Thymus (tissue), 11 donors: ENCODE measurements at regions not wholly inside any gene's neighbourhood (a gene's known extent, or its start where the extent isn't known, plus 50 kb on each side); places are given as distances from the start of the nearest gene placed in this dataset.

ENCODE experiments used
- DNase-seq, 9 donors: peaks; one replicate each; pipeline ENCODE4 v3.0.0-alpha.2; 2013; ENCODE audit warnings: low spot score in 9 of 9, low read depth in 6 of 9, missing footprints in 1 of 9
- H3K27ac ChIP-seq, 2 donors: one replicate each; pipeline ENCODE4 v1.5.1; 2013; ENCODE audit warnings: control low read depth in 1 of 2, low read depth in 1 of 2, low read length in 1 of 2, mild to moderate bottlenecking in 1 of 2, moderate library complexity in 1 of 2
- H3K27me3 ChIP-seq, 2 donors: one replicate each; pipeline ENCODE4 v1.5.1; 2013; ENCODE audit warnings: low read length in 1 of 2; ENCODE audit not compliant: control insufficient read depth in 2 of 2, insufficient read depth in 1 of 2
- H3K36me3 ChIP-seq, 2 donors: one replicate each; pipeline ENCODE4 v1.5.1; 2013; ENCODE audit warnings: low read length in 1 of 2, mild to moderate bottlenecking in 1 of 2, moderate library complexity in 1 of 2; ENCODE audit not compliant: control insufficient read depth in 2 of 2, insufficient read depth in 2 of 2
- H3K4me1 ChIP-seq, 2 donors: one replicate each; pipeline ENCODE4 v1.5.1; 2013; ENCODE audit warnings: low read length in 2 of 2; ENCODE audit not compliant: control insufficient read depth in 2 of 2, insufficient read depth in 2 of 2
- H3K4me3 ChIP-seq, 2 donors: one replicate each; pipeline ENCODE4 v1.5.1; 2013; ENCODE audit warnings: low read length in 2 of 2, control low read depth in 1 of 2, mild to moderate bottlenecking in 1 of 2
- H3K9me3 ChIP-seq, 2 donors: one replicate each; pipeline ENCODE4 v1.5.1; 2013; ENCODE audit warnings: low read length in 1 of 2, mild to moderate bottlenecking in 1 of 2; ENCODE audit not compliant: control insufficient read depth in 2 of 2, insufficient read depth in 1 of 2
- WGBS: extraction: QIAGEN DNeasy Blood & Tissue Kit; methylation state at CpG from one replicate; pipeline ENCODE4 v1.1.7; 2013; 5-methylcytosine and 5-hydroxymethylcytosine counted together
- donor health status: healthy.

- H3K36me3 ChIP-seq: no peaks in the 10 kb centered on the region
- H3K27me3 ChIP-seq: no peaks in the 10 kb centered on the region
- no peak overlapping the region for H3K27ac ChIP-seq
- H3K4me3 ChIP-seq: no peak overlapping the region
- 98% methylated on average over 8 of the region's 8 CpGs for WGBS
- peaks cover 0 to 5% of the 10 kb centered on the region in 2 donors for H3K4me1 ChIP-seq
- H3K9me3 ChIP-seq: no peaks in the 10 kb centered on the region
- no peak for DNase-seq
Measured at GRCh38 chr9:89873801-89874200, 269.0 kb downstream of the GADD45G start.

- H3K27me3 ChIP-seq: no peaks in the 10 kb centered on the region
- peaks cover 0 to 5% of the 10 kb centered on the region in 2 donors for H3K4me1 ChIP-seq
- no peaks in the 10 kb centered on the region for H3K9me3 ChIP-seq
- DNase-seq: no peak
- H3K27ac ChIP-seq: no peak overlapping the region
- H3K36me3 ChIP-seq: no peaks in the 10 kb centered on the region
- H3K4me3 ChIP-seq: no peak overlapping the region
- 94% methylated on average over 18 of the region's 18 CpGs for WGBS
Measured at GRCh38 chr9:89874351-89875321, 269.8 kb downstream of the GADD45G start.

DNA sequence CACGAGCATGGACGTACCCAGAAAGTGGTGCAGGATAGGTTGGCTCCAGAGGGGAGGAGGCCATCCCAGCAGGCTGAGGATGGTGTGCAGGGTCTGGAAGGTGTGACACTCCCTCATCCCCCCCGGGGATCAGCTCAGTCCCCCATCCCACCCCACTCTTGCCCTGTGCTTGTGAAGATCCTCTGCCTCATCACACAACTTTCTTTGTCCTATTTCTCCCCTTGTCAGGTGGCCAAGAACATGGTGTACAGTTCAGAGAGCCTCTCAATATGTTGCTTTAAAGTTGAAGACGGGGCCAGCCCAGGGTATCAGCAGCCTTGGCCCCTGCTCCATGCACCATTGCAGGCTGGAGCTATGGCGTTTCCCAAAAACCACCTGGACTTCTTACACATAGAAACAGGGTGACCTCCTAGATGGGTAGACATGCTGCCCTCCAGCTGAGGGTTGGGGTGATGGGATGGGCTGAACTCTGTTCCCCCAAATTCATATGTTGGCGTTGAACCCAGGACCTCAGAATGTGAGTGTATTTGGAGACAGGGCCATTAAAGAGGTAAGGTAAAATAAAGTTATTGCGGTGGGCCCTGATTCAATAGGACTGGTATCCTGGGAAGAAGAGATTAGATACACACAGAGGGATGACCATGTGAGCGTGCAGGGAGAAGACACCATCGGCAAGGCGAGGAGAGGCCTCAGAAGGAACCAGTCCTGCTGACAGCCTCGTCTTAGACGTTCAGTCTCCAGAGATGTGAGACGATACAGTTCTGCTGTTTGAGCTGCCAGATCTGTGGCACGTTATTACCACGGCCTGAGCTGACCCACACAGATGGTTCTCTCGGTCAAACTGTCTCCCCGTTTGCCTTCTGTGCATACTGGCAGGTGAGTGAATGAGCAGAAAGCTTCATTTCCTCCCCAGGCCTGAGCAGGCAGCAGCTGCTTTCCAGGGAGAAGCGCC, 272.5 kb downstream of the GADD45G start:
- 92% methylated on average over 18 of the region's 18 CpGs for WGBS

DNA sequence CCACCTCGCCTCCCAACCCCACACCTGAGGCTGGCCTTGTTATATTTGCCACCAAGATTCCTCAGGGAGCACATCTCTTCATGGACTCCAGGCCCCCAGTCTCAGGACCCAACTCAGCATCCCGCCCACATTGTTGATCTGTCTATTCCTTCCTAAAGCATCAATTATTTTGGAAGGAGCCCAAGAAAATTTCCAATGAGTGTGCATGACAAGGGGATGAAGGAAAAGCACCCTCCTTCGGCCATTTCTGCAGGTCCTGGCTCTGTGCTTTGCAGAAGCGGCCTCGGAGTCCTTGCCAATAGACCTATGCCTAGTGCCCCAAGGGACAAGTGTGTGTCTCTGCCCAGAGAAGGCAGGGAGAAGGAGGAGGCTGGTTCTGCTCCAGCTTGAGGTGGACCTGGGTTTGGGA, 273.2 kb downstream of the GADD45G start:
- H3K27ac ChIP-seq: no peak overlapping the region
- DNase-seq: no peak

More for the DNA sequence above, 272.5 kb downstream of the GADD45G start:
- DNase-seq: no peak
- H3K36me3 ChIP-seq: no peaks in the 10 kb centered on the region
- no peaks in the 10 kb centered on the region for H3K27me3 ChIP-seq
- H3K4me1 ChIP-seq: peaks cover 0 to 5% of the 10 kb centered on the region in 2 donors
- H3K27ac ChIP-seq: no peak overlapping the region
- no peaks in the 10 kb centered on the region for H3K9me3 ChIP-seq
- no peak overlapping the region for H3K4me3 ChIP-seq

DNA sequence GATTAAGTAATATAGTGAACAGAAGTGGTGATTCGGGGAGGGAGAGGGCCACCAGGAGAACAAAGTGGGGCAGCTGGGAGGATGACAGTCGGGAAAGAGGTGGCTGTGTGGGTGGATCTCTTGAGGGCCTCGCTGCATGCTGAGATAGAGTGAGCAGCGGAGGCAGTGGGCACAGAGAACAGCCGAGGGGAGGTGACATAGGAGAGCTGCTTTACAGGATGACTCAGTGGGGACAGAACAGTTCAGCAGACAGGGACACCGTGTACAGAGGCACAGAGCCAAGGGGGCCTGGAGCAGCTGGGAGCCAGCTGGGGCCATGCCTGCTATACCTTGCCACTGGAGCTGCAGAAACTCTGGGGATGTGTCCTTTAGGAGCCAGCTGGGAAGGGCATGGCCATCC, 273.9 kb downstream of the GADD45G start:
- Histone ChIP-seq H3K9me3 (no peaks in the 10 kb centered on the region), H3K27ac (no peak overlapping the region), H3K4me3 (no peak overlapping the region), H3K27me3 (no peaks in the 10 kb centered on the region), H3K4me1 (peaks cover 0 to 5% of the 10 kb centered on the region in 2 donors), H3K36me3 (no peaks in the 10 kb centered on the region)
- 92% methylated on average over 6 of the region's 6 CpGs for WGBS
- no peak for DNase-seq

More for the DNA sequence above, 273.2 kb downstream of the GADD45G start:
- Histone ChIP-seq H3K4me3 (no peak overlapping the region), H3K4me1 (peaks cover 0 to 5% of the 10 kb centered on the region in 2 donors), H3K36me3 (no peaks in the 10 kb centered on the region), H3K9me3 (no peaks in the 10 kb centered on the region), H3K27me3 (no peaks in the 10 kb centered on the region)
- WGBS: 96% methylated on average over 5 of the region's 5 CpGs

DNA sequence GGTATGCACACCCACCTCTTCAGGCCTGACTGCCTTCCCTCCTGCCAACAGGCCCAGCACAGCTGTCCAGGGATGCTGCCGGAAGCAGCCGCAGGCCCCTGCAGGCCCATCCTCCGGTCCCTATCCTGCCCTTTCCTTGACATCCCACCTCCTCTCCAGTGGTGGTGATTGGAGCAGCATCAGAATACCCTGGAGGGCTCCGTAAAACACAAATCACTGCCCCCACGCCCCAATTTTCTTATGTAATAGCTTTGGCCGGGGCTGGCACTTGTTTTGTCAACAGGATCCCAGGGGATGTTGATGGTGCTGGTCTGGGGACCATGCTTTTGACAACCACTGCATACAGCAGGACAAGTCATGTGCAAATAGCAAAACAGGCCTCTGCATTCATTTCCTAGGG, 274.5 kb downstream of the GADD45G start:
- no peak overlapping the region for H3K27ac ChIP-seq
- WGBS: 94% methylated on average over 6 of the region's 6 CpGs

GRCh38 chr9:89879701-89880100, 274.9 kb downstream of the GADD45G start:
- H3K4me3 ChIP-seq: no peak overlapping the region
- no peaks in the 10 kb centered on the region for H3K36me3 ChIP-seq
- no peak for DNase-seq
- no peaks in the 10 kb centered on the region for H3K27me3 ChIP-seq
- H3K4me1 ChIP-seq: peaks cover 0 to 1% of the 10 kb centered on the region in 2 donors
- H3K9me3 ChIP-seq: no peaks in the 10 kb centered on the region
- WGBS: 96% methylated on average over 8 of the region's 8 CpGs
- no peak overlapping the region for H3K27ac ChIP-seq

More for the DNA sequence above, 274.5 kb downstream of the GADD45G start:
- H3K4me3 ChIP-seq: no peak overlapping the region
- H3K36me3 ChIP-seq: no peaks in the 10 kb centered on the region
- no peaks in the 10 kb centered on the region for H3K27me3 ChIP-seq
- no peak for DNase-seq
- no peaks in the 10 kb centered on the region for H3K9me3 ChIP-seq
- peaks cover 0 to 5% of the 10 kb centered on the region in 2 donors for H3K4me1 ChIP-seq

- H3K9me3 ChIP-seq: no peaks in the 10 kb centered on the region
- no peaks in the 10 kb centered on the region for H3K36me3 ChIP-seq
- no peak overlapping the region for H3K4me3 ChIP-seq
- H3K27me3 ChIP-seq: no peaks in the 10 kb centered on the region
- 95% methylated on average over 11 of the region's 11 CpGs for WGBS
- no peaks in the 10 kb centered on the region for H3K4me1 ChIP-seq
- H3K27ac ChIP-seq: no peak overlapping the region
- DNase-seq: no peak
Measured at GRCh38 chr9:89880161-89880560, 275.3 kb downstream of the GADD45G start.

- 96% methylated on average over 5 of the region's 5 CpGs for WGBS
- no peaks in the 10 kb centered on the region for H3K36me3 ChIP-seq
- no peak for DNase-seq
- H3K27ac ChIP-seq: no peak overlapping the region
- H3K4me1 ChIP-seq: no peaks in the 10 kb centered on the region
- H3K4me3 ChIP-seq: no peak overlapping the region
- no peaks in the 10 kb centered on the region for H3K9me3 ChIP-seq
- no peaks in the 10 kb centered on the region for H3K27me3 ChIP-seq
Measured at GRCh38 chr9:89880721-89881120, 275.9 kb downstream of the GADD45G start.
